B cell (primary cell): ENCODE measurements at regions not wholly inside any gene's neighbourhood (a gene's known extent, or its start where the extent isn't known, plus 50 kb on each side); places are given as distances from the start of the nearest gene placed in this dataset.

ENCODE experiments used
- ATAC-seq: fragments of 200-7000 bp; cut with Tn5 transposase; one replicate; pipeline ENCODE4 v1.10.0; 2021; ENCODE audit warnings: low read depth, mild to moderate bottlenecking, moderate number of reproducible peaks, moderate library complexity
- CTCF ChIA-PET: fragments of 350-600 bp; sonication (Branson Sonifier 250); formaldehyde crosslinking; loops from one replicate; lab custom pipeline; 2021; ENCODE audit warnings: antibody characterized with exemption, inconsistent platforms; lab: Charles Lee
- POLR2A ChIA-PET: fragments of 350-600 bp; sonication (Branson Sonifier 250); formaldehyde crosslinking; loops from one replicate; lab custom pipeline; 2021; ENCODE audit warnings: antibody characterized with exemption; lab: Charles Lee
- DNase-seq: peaks from one replicate; pipeline ENCODE4 v3.0.0; 2013
- H2AFZ ChIP-seq: 2 replicates; pipeline ENCODE4 v1.6.1; 2012; ENCODE audit warnings: mild to moderate bottlenecking, low read depth, low read length; ENCODE audit not compliant: insufficient read depth, poor library complexity, severe bottlenecking
- H3K27ac ChIP-seq, 2 donors: 1 replicate in 1 of 2; 2 replicates in 1 of 2; pipeline ENCODE4 v1.5.1; 2012 to 2013; ENCODE audit warnings: low read length in 2 of 2, mild to moderate bottlenecking in 2 of 2, moderate library complexity in 1 of 2
- H3K27me3 ChIP-seq, 4 experiments: fragments of 200-600 bp in 1 of 4; sonication (generic) in 1 of 4; replicated peaks in 1 of 4; 1 replicate in 2 of 4; 2 replicates in 2 of 4; pipeline versions ENCODE4 v1.6.1 to v1.7.0; 2013 to 2016; ENCODE audit warnings: low read length in 3 of 4, mild to moderate bottlenecking in 2 of 4, mixed read lengths in 1 of 4, moderate library complexity in 1 of 4; ENCODE audit not compliant: insufficient read depth in 4 of 4, control insufficient read depth in 3 of 4; ENCODE audit errors: control extremely low read depth in 1 of 4
- H3K36me3 ChIP-seq, 2 experiments: replicated peaks in 1 of 2; 1 replicate in 1 of 2; 2 replicates in 1 of 2; pipeline versions ENCODE4 v1.6.1 to v1.7.1; 2013; ENCODE audit warnings: low read length in 1 of 2; ENCODE audit not compliant: insufficient read depth in 2 of 2, control insufficient read depth in 1 of 2; ENCODE audit errors: control extremely low read depth in 1 of 2, extremely low read depth in 1 of 2
- H3K4me1 ChIP-seq, 2 donors: fragments of 200-600 bp in 1 of 2; sonication (generic) in 1 of 2; 1 replicate in 1 of 2; 2 replicates in 1 of 2; pipeline versions ENCODE4 v1.5.1 to v1.6.1; 2013 to 2017; ENCODE audit warnings: low read length in 2 of 2; ENCODE audit not compliant: control insufficient read depth in 2 of 2, insufficient read depth in 2 of 2
- H3K4me2 ChIP-seq: replicated peaks from 2 replicates; pipeline ENCODE3; 2012; ENCODE audit warnings: mild to moderate bottlenecking, low read depth, low read length; ENCODE audit not compliant: poor library complexity, severe bottlenecking
- H3K4me3 ChIP-seq, 5 experiments: fragments of 200-600 bp in 1 of 5; sonication (generic) in 1 of 5; 1 replicate in 3 of 5; 2 replicates in 2 of 5; pipeline versions ENCODE4 v1.5.1 to v1.7.0; 2011 to 2016; ENCODE audit warnings: low read length in 4 of 5, mild to moderate bottlenecking in 4 of 5, low read depth in 2 of 5, control low read depth in 1 of 5, moderate library complexity in 1 of 5; ENCODE audit not compliant: insufficient read depth in 1 of 5; ENCODE audit errors: control extremely low read depth in 1 of 5, extremely low read depth in 1 of 5
- H3K79me2 ChIP-seq: fragments of 200-600 bp; sonication (generic); one replicate; pipeline ENCODE4 v1.6.0; 2016; ENCODE audit warnings: low read length; ENCODE audit not compliant: control insufficient read depth, insufficient read depth
- H3K9ac ChIP-seq: fragments of 200-600 bp; sonication (generic); 2 replicates; pipeline ENCODE4 v1.6.1; 2017; ENCODE audit warnings: mild to moderate bottlenecking, low read length, moderate library complexity
- H3K9me3 ChIP-seq, 3 donors: one replicate each; pipeline versions ENCODE4 v1.6.1 to v1.7.1; 2013; ENCODE audit warnings: low read length in 2 of 3; ENCODE audit not compliant: control insufficient read depth in 2 of 3, insufficient read depth in 1 of 3; ENCODE audit errors: control extremely low read depth in 1 of 3
- H4K20me1 ChIP-seq: 2 replicates; pipeline ENCODE4 v1.6.0; 2012; ENCODE audit warnings: mild to moderate bottlenecking, low read length; ENCODE audit not compliant: insufficient read depth, control insufficient read depth, poor library complexity, severe bottlenecking
- H3K27ac Mint-ChIP-seq: one replicate; pipeline ENCODE4 v1.8.0; 2021; ENCODE audit warnings: mixed read lengths
- H3K27me3 Mint-ChIP-seq: one replicate; pipeline ENCODE4 v1.8.0; 2021; ENCODE audit warnings: mixed read lengths
- H3K4me1 Mint-ChIP-seq: one replicate; pipeline ENCODE4 v1.8.0; 2021; ENCODE audit warnings: mixed read lengths
- H3K4me3 Mint-ChIP-seq: one replicate; pipeline ENCODE4 v1.8.0; 2021; ENCODE audit warnings: mixed read lengths
- H3K9me3 Mint-ChIP-seq: one replicate; pipeline ENCODE4 v1.8.0; 2022; ENCODE audit warnings: mixed read lengths; ENCODE audit not compliant: insufficient read depth
- CTCF ChIP-seq: fragments of 200-600 bp; IDR thresholded peaks from one replicate; pipeline ENCODE4 v1.8.0; 2022; ENCODE audit warnings: antibody characterized with exemption, mild to moderate bottlenecking
- EZH2 ChIP-seq: IDR thresholded peaks from 2 replicates; pipeline ENCODE4 v1.6.1; 2012; ENCODE audit warnings: borderline replicate concordance, low read depth, mild to moderate bottlenecking, moderate library complexity, low read length; ENCODE audit not compliant: insufficient read depth, poor library complexity, severe bottlenecking
- WGBS: methylation state at CpG from one replicate; pipeline ENCODE4 v1.1.5; 2013; ENCODE audit warnings: missing lambda C conversion rate; ENCODE audit not compliant: insufficient coverage; 5-methylcytosine and 5-hydroxymethylcytosine counted together
- intact Hi-C: fragments of 100-400 bp; cut with micrococcal nuclease; formaldehyde crosslinking; loops from one replicate; pipeline ENCODE4 v1.10.0; 2022

- H3K27me3 ChIP-seq: no peaks in the 10 kb centered on the region
- H2AFZ ChIP-seq: no peak overlapping the region
- H3K4me1 ChIP-seq: peaks cover 0 to 5% of the 10 kb centered on the region in 2 donors
- ChIA-PET POLR2A (interaction anchor here (0.7 kb wide), 1 partner anchor 303 kb away, joined by 8 read pairs; no protein-coding TSS in a partner anchor), CTCF (interaction anchor here (0.6 kb wide), 1 partner anchor 905 kb away, joined by 3 read pairs; no protein-coding TSS in a partner anchor)
- peaks cover 8% of the 10 kb centered on the region for H3K27me3 Mint-ChIP-seq
- no peak overlapping the region for H3K4me2 ChIP-seq
- no peak overlapping the region for H3K27ac Mint-ChIP-seq
- H3K36me3 ChIP-seq: no peaks in the 10 kb centered on the region
- H3K4me3 Mint-ChIP-seq: no peak overlapping the region
- no peaks in the 10 kb centered on the region for H4K20me1 ChIP-seq
- ATAC-seq: no peak
- no peak overlapping the region for H3K4me3 ChIP-seq
- 96% methylated on average over 7 of the region's 7 CpGs for WGBS
- intact Hi-C loops: loop anchor here (10.0 kb wide), 1 partner anchor 300 kb away; no protein-coding TSS in a partner anchor
- no peak overlapping the region for H3K27ac ChIP-seq
- H3K4me1 Mint-ChIP-seq: peaks cover 4% of the 10 kb centered on the region
- no peaks in the 10 kb centered on the region for H3K79me2 ChIP-seq
- H3K9ac ChIP-seq: no peak overlapping the region
- no peaks in the 10 kb centered on the region for H3K9me3 Mint-ChIP-seq
- TF ChIP-seq EZH2: no peak
- TF ChIP-seq CTCF: no peak
- no peaks in the 10 kb centered on the region for H3K9me3 ChIP-seq
- no peak for DNase-seq
These were observed 72.2 kb upstream of the WASF3 start for GRCh38 chr13:26485288-26485687.

GRCh38 chr13:26485786-26486185 lies 71.7 kb upstream of the WASF3 start:
- POLR2A ChIA-PET: interaction anchor here (0.7 kb wide), 1 partner anchor 1207 kb away, joined by 5 read pairs; no protein-coding TSS in a partner anchor
- H3K4me3 Mint-ChIP-seq: no peak overlapping the region
- H3K4me1 ChIP-seq: peaks cover 0 to 5% of the 10 kb centered on the region in 2 donors
- no peaks in the 10 kb centered on the region for H3K36me3 ChIP-seq
- intact Hi-C loops: loop anchor here (10.0 kb wide), 1 partner anchor 299 kb away; no protein-coding TSS in a partner anchor
- H4K20me1 ChIP-seq: no peaks in the 10 kb centered on the region
- no peaks in the 10 kb centered on the region for H3K79me2 ChIP-seq
- no peak overlapping the region for H3K4me3 ChIP-seq
- H3K27me3 ChIP-seq: no peaks in the 10 kb centered on the region
- H3K27ac Mint-ChIP-seq: no peak overlapping the region
- TF ChIP-seq EZH2 (no peak), CTCF (no peak)
- CTCF ChIA-PET: no interaction called here
- DNase-seq: no peak
- ATAC-seq: no peak
- no peak overlapping the region for H3K9ac ChIP-seq
- no peak overlapping the region for H2AFZ ChIP-seq
- H3K9me3 ChIP-seq: no peaks in the 10 kb centered on the region
- no peak overlapping the region for H3K27ac ChIP-seq
- no peaks in the 10 kb centered on the region for H3K9me3 Mint-ChIP-seq
- peaks cover 4% of the 10 kb centered on the region for H3K4me1 Mint-ChIP-seq
- no peak overlapping the region for H3K4me2 ChIP-seq
- H3K27me3 Mint-ChIP-seq: peaks cover 11% of the 10 kb centered on the region
- WGBS: 82% methylated on average over 9 of the region's 9 CpGs
